GM12865 (cell line): ENCODE measurements at regions not wholly inside any gene's neighbourhood (a gene's known extent, or its start where the extent isn't known, plus 50 kb on each side); places are given as distances from the start of the nearest gene placed in this dataset.
A peak's percentile ranks its signal among the peaks of the same experiment; 100 is the strongest.

ENCODE experiments used
- DNase-seq: peaks from one replicate; pipeline ENCODE4 v3.0.0; 2010; ENCODE audit warnings: low read depth
- H3K4me3 ChIP-seq: 2 replicates; pipeline ENCODE4 v1.5.1; 2011; ENCODE audit warnings: mild to moderate bottlenecking, low read depth, low read length, control low read depth
- TF ChIP-seq, protein P1 (sequence below): IDR thresholded peaks from 2 replicates; pipeline ENCODE4 v1.5.1; 2011; ENCODE audit warnings: low read length, control low read depth, low read depth, inconsistent platforms; ENCODE audit not compliant: insufficient read depth; ENCODE audit errors: missing control alignments

DNA sequence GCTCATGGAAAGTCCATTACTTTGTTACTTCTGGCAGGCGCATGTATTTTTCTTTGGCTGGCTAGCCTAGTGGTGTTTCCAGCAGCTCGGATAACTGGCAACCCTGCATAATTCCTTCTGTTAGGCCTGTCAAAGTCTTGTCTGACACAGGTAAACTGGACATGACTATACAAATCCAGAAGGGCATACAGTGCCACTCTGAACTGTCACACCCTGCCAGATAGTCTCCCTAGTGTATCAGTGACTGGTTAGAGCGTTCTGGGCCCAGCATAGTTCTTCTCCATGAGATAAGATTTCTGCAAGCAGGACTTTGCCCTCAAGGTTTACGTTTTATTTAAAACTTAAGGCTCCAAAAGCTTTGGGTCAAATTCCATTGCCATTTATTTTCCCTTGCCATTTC lies 177.7 kb upstream of the GORAB start:
- no peak overlapping the region for H3K4me3 ChIP-seq
- DNase-seq = no peak
- TF ChIP-seq, protein P1, sequence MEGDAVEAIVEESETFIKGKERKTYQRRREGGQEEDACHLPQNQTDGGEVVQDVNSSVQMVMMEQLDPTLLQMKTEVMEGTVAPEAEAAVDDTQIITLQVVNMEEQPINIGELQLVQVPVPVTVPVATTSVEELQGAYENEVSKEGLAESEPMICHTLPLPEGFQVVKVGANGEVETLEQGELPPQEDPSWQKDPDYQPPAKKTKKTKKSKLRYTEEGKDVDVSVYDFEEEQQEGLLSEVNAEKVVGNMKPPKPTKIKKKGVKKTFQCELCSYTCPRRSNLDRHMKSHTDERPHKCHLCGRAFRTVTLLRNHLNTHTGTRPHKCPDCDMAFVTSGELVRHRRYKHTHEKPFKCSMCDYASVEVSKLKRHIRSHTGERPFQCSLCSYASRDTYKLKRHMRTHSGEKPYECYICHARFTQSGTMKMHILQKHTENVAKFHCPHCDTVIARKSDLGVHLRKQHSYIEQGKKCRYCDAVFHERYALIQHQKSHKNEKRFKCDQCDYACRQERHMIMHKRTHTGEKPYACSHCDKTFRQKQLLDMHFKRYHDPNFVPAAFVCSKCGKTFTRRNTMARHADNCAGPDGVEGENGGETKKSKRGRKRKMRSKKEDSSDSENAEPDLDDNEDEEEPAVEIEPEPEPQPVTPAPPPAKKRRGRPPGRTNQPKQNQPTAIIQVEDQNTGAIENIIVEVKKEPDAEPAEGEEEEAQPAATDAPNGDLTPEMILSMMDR = no peak

- DNase-seq = peak; percentile 13
Measured at GRCh38 chr1:170354690-170355089, 177.3 kb upstream of the GORAB start.

DNA sequence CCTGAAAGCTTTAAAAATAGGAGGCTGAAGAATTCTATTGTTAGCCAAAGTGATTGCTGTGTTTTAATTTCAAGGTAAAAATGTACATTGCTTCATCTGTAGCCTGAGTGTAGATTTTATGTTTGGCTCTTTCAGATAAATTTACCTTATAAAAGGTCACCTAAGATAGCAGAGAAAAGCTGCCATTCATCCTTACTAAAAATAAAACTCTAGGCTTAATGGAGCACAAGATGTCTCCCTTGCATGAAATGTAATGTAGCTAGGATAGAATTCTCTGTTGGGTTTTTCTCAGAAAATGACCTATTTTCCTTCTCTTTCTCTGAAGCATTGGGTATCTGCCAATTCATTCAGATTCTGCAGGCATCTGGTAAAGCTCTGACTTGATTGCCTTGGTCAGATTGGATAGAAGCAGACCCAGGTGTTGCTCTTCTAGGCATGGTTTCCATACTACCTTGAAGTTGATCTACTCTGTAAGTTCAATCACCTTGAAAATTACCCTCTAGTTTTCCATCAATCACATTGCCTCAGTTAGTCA lies 176.6 kb upstream of the GORAB start:
- no peak overlapping the region for H3K4me3 ChIP-seq
- no peak for DNase-seq
- TF ChIP-seq, protein P1 = no peak

More at GRCh38 chr1:170354690-170355089, 177.3 kb upstream of the GORAB start:
- TF ChIP-seq, protein P1 = no peak
- H3K4me3 ChIP-seq = no peak overlapping the region

- TF ChIP-seq, protein P1 = no peak
- no peak overlapping the region for H3K4me3 ChIP-seq
- peak; percentile 41 for DNase-seq
Measured at GRCh38 chr1:170356585-170356984, 175.4 kb upstream of the GORAB start.

GRCh38 chr1:170357750-170358149 lies 174.2 kb upstream of the GORAB start:
- TF ChIP-seq, protein P1 = no peak
- DNase-seq = no peak
- H3K4me3 ChIP-seq = no peak overlapping the region

- TF ChIP-seq, protein P1 = no peak
- DNase-seq = no peak
- H3K4me3 ChIP-seq = no peak overlapping the region
Measured at GRCh38 chr1:170360601-170361000, 171.4 kb upstream of the GORAB start.

DNA sequence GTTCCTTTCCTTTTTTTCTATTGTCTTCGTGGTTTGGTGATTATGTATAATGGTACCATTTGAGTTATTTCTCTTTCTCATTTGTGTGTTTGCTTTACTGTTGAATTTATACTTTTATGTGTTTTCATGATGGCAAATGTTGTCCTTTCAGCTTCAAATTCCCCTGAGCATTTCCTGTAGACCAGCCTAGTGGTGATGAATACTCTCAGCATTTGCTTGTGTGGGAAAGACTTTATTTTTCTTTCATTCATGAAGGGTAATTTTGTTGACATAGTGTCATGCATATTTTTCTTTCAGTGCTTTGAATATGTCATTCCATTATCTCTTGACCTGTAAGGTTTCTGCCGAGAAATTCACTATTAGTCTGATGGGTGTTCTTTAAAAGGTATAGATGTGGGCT lies 166.6 kb upstream of the GORAB start:
- TF ChIP-seq, protein P1 = no peak

More for the DNA sequence above, 166.6 kb upstream of the GORAB start:
- no peak overlapping the region for H3K4me3 ChIP-seq
- no peak for DNase-seq
